HUES48 (cell line): ENCODE measurements at regions not wholly inside any gene's neighbourhood (a gene's known extent, or its start where the extent isn't known, plus 50 kb on each side); places are given as distances from the start of the nearest gene placed in this dataset.

Experiments
- H3K27ac ChIP-seq: one replicate; pipeline ENCODE4 v1.7.0; 2013; ENCODE audit warnings: low read depth, low read length, inconsistent platforms
- H3K27me3 ChIP-seq: 2 replicates; pipeline ENCODE4 v1.6.1; 2013; ENCODE audit warnings: mild to moderate bottlenecking, low read length; ENCODE audit not compliant: control insufficient read depth, insufficient read depth
- H3K36me3 ChIP-seq: 2 replicates; pipeline ENCODE4 v1.6.1; 2013; ENCODE audit warnings: low read length; ENCODE audit not compliant: control insufficient read depth, insufficient read depth
- H3K4me1 ChIP-seq: 2 replicates; pipeline ENCODE4 v1.6.1; 2013; ENCODE audit warnings: mild to moderate bottlenecking, low read length; ENCODE audit not compliant: control insufficient read depth, insufficient read depth
- H3K4me3 ChIP-seq: 2 replicates; pipeline ENCODE4 v1.5.1; 2013; ENCODE audit warnings: mild to moderate bottlenecking, low read depth, low read length
- H3K9ac ChIP-seq: 2 replicates; pipeline ENCODE4 v1.6.1; 2013; ENCODE audit warnings: mild to moderate bottlenecking, low read depth, low read length, moderate library complexity
- H3K9me3 ChIP-seq: 2 replicates; pipeline ENCODE4 v1.6.1; 2013; ENCODE audit warnings: low read length; ENCODE audit not compliant: control insufficient read depth, insufficient read depth

GRCh38 chr4:119684463-119684862 is 55.9 kb upstream of the PDE5A start:
- H3K4me1 ChIP-seq, result 0 out of 2 replicates have a peak, but pooled peaks cover 6% of the 10 kb centered on the region
- H3K27me3 ChIP-seq, result no peaks in the 10 kb centered on the region
- H3K9me3 ChIP-seq, result no peaks in the 10 kb centered on the region
- no peak overlapping the region for H3K27ac ChIP-seq
- H3K9ac ChIP-seq, result no peak overlapping the region
- H3K36me3 ChIP-seq, result no peaks in the 10 kb centered on the region
- no peak overlapping the region for H3K4me3 ChIP-seq

- H3K9me3 ChIP-seq, result no peaks in the 10 kb centered on the region
- H3K27me3 ChIP-seq, result no peaks in the 10 kb centered on the region
- H3K36me3 ChIP-seq, result no peaks in the 10 kb centered on the region
- no peak overlapping the region for H3K9ac ChIP-seq
- no peak overlapping the region for H3K4me3 ChIP-seq
- 0 out of 2 replicates have a peak, but pooled peaks cover 6% of the 10 kb centered on the region for H3K4me1 ChIP-seq
- no peak overlapping the region for H3K27ac ChIP-seq
Measured at GRCh38 chr4:119683518-119683917, 54.9 kb upstream of the PDE5A start.

GRCh38 chr4:119682099-119682498 is 53.5 kb upstream of the PDE5A start:
- Histone ChIP-seq H3K4me1 (0 out of 2 replicates have a peak, but pooled peaks cover 6% of the 10 kb centered on the region), H3K9ac (no peak overlapping the region), H3K27ac (no peak overlapping the region), H3K9me3 (no peaks in the 10 kb centered on the region), H3K4me3 (no peak overlapping the region), H3K36me3 (no peaks in the 10 kb centered on the region), H3K27me3 (no peaks in the 10 kb centered on the region)

- Histone ChIP-seq H3K4me3 (no peak overlapping the region), H3K9ac (no peak overlapping the region), H3K9me3 (no peaks in the 10 kb centered on the region), H3K27me3 (no peaks in the 10 kb centered on the region), H3K4me1 (no peaks in the 10 kb centered on the region), H3K27ac (no peak overlapping the region), H3K36me3 (no peaks in the 10 kb centered on the region)
Measured at GRCh38 chr4:119679251-119679650, 50.6 kb upstream of the PDE5A start.

GRCh38 chr4:119678761-119679160 is 50.2 kb upstream of the PDE5A start:
- Histone ChIP-seq H3K9me3 (no peaks in the 10 kb centered on the region), H3K9ac (no peak overlapping the region), H3K4me3 (no peak overlapping the region)

More at GRCh38 chr4:119678761-119679160, 50.2 kb upstream of the PDE5A start:
- Histone ChIP-seq H3K36me3 (no peaks in the 10 kb centered on the region), H3K27me3 (no peaks in the 10 kb centered on the region), H3K4me1 (no peaks in the 10 kb centered on the region), H3K27ac (no peak overlapping the region)
